ENCODE measurements at regions not wholly inside any gene's neighbourhood (a gene's known extent, or its start where the extent isn't known, plus 50 kb on each side); places are given as distances from the start of the nearest gene placed in this dataset.

DNA sequence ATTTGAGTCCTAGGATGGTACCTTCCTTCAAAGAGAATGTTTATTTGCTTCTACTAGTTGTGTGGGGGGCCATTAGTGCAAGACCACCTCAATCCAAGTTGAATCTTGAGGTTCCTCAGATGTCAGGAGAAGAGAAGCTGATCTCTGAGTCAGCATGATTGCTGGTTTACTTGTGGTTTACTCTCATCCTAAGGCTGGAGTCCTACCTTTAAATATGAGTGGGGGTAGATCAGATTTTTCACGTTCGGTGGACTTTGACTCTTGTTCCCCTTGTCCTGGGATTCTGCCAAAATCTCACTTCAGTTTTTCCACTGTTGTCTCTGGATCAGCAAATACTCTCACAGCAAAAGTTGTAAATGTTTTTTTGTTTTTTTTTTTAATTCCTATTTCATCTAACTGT lies 84.6 kb upstream of the F13A1 start:
- ChIA-PET CTCF (no interaction called here), POLR2A (no interaction called here)
- TF ChIP-seq, protein P1, sequence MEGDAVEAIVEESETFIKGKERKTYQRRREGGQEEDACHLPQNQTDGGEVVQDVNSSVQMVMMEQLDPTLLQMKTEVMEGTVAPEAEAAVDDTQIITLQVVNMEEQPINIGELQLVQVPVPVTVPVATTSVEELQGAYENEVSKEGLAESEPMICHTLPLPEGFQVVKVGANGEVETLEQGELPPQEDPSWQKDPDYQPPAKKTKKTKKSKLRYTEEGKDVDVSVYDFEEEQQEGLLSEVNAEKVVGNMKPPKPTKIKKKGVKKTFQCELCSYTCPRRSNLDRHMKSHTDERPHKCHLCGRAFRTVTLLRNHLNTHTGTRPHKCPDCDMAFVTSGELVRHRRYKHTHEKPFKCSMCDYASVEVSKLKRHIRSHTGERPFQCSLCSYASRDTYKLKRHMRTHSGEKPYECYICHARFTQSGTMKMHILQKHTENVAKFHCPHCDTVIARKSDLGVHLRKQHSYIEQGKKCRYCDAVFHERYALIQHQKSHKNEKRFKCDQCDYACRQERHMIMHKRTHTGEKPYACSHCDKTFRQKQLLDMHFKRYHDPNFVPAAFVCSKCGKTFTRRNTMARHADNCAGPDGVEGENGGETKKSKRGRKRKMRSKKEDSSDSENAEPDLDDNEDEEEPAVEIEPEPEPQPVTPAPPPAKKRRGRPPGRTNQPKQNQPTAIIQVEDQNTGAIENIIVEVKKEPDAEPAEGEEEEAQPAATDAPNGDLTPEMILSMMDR (IDR thresholded peaks at IDR 0.05), result no peak
- TF ChIP-seq, protein P2, sequence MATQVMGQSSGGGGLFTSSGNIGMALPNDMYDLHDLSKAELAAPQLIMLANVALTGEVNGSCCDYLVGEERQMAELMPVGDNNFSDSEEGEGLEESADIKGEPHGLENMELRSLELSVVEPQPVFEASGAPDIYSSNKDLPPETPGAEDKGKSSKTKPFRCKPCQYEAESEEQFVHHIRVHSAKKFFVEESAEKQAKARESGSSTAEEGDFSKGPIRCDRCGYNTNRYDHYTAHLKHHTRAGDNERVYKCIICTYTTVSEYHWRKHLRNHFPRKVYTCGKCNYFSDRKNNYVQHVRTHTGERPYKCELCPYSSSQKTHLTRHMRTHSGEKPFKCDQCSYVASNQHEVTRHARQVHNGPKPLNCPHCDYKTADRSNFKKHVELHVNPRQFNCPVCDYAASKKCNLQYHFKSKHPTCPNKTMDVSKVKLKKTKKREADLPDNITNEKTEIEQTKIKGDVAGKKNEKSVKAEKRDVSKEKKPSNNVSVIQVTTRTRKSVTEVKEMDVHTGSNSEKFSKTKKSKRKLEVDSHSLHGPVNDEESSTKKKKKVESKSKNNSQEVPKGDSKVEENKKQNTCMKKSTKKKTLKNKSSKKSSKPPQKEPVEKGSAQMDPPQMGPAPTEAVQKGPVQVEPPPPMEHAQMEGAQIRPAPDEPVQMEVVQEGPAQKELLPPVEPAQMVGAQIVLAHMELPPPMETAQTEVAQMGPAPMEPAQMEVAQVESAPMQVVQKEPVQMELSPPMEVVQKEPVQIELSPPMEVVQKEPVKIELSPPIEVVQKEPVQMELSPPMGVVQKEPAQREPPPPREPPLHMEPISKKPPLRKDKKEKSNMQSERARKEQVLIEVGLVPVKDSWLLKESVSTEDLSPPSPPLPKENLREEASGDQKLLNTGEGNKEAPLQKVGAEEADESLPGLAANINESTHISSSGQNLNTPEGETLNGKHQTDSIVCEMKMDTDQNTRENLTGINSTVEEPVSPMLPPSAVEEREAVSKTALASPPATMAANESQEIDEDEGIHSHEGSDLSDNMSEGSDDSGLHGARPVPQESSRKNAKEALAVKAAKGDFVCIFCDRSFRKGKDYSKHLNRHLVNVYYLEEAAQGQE (IDR thresholded peaks at IDR 0.05; ENCODE audit: insufficient read depth in 1 of 2, low read depth in 2 of 2, low read length in 1 of 2), result no peak
- TF ChIP-seq TCF7L2 (IDR thresholded peaks at IDR 0.05; ENCODE audit: low read depth, low read length) (no peak), SIN3A (IDR thresholded peaks at IDR 0.05; ENCODE audit: borderline replicate concordance, insufficient read depth, low read depth, low read length) (no peak), POLR2AphosphoS5 (IDR thresholded peaks at IDR 0.05; ENCODE audit: low read depth, low read length) (no peak)
- DNase-seq (ENCODE audit: low read depth, low spot score) (no peak), ATAC-seq (no peak)
- intact Hi-C loops (cut with micrococcal nuclease; ENCODE audit: unreplicated experiment) (no loop called here), in situ Hi-C loops (cut with HindIII; ENCODE audit: low pct_unique_long_range_greater_than_20kb, low sequenced_read_pairs) (no loop called here)
- BruUV-seq (replicated peaks), result no TSS peak
- Histone ChIP-seq H3K27ac (ENCODE audit: low read length) (no peak overlapping the region), H3K27me3 (ENCODE audit: control insufficient read depth, insufficient read depth, low read length) (peaks cover 5% of the 10 kb centered on the region; the same call in 1 of the 2 replicates), H3K9me3 (ENCODE audit: control insufficient read depth, insufficient read depth, low read depth, low read length) (no peaks in the 10 kb centered on the region), H3K4me1 (ENCODE audit: control insufficient read depth, insufficient read depth, low read length) (no peaks in the 10 kb centered on the region), H3K36me3 (ENCODE audit: control insufficient read depth, insufficient read depth, low read length) (no peaks in the 10 kb centered on the region), H3K4me3 (ENCODE audit: low read depth in 2 of 2, low read length in 2 of 2) (no peak overlapping the region)

DNA sequence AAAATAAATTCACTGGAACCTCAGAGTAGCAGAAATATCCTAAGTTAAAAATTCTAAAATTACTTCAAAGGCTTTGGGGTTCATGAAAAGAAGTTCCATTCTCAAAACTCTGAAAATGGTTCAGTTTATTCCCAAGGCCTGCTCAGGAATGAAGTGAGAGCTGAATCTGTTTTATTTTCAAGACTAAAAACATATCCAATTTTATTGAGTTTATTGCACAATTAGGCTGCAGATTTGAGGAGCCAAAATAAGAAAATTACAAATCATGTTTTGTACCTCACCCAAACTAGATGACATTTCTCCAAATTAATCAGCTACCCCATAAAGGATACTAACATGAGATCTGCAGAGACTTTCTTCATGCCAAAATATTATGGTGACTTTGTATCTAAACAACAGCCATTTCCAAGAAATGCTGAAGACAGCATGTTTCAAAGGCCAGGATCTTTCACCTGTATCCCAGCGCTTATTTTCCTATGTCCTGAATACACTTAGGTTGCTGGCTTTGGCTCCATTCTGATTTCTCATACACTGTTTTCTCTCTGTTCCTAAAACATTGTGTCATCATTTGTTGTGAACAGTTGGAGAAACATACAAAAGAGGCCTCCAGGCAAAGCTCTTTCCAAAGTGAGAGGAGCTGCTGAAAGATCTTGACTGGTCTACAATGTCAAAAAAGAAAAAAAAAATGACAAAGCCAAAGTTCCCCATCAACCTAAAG lies 85.7 kb upstream of the F13A1 start:
- Histone ChIP-seq H3K27me3 (ENCODE audit: control insufficient read depth, insufficient read depth, low read length) (peaks cover 5% of the 10 kb centered on the region; the same call in 1 of the 2 replicates), H3K9me3 (ENCODE audit: control insufficient read depth, insufficient read depth, low read depth, low read length) (no peaks in the 10 kb centered on the region), H3K27ac (ENCODE audit: low read length) (no peak overlapping the region), H3K4me1 (ENCODE audit: control insufficient read depth, insufficient read depth, low read length) (no peaks in the 10 kb centered on the region), H3K36me3 (ENCODE audit: control insufficient read depth, insufficient read depth, low read length) (no peaks in the 10 kb centered on the region), H3K4me3 (ENCODE audit: low read depth in 2 of 2, low read length in 2 of 2) (no peak overlapping the region)
- ATAC-seq, result no peak
- DNase-seq (ENCODE audit: low read depth, low spot score), result no peak
- BruUV-seq (replicated peaks), result no TSS peak
- in situ Hi-C loops (cut with HindIII; ENCODE audit: low pct_unique_long_range_greater_than_20kb, low sequenced_read_pairs), result no loop called here
- TF ChIP-seq SIN3A (IDR thresholded peaks at IDR 0.05; ENCODE audit: borderline replicate concordance, insufficient read depth, low read depth, low read length), result no peak
- no peak for TF ChIP-seq TCF7L2 (IDR thresholded peaks at IDR 0.05; ENCODE audit: low read depth, low read length)
- TF ChIP-seq, protein P2 (IDR thresholded peaks at IDR 0.05; ENCODE audit: insufficient read depth in 1 of 2, low read depth in 2 of 2, low read length in 1 of 2), result no peak
- no peak for TF ChIP-seq POLR2AphosphoS5 (IDR thresholded peaks at IDR 0.05; ENCODE audit: low read depth, low read length)
- TF ChIP-seq, protein P1 (IDR thresholded peaks at IDR 0.05), result no peak
- ChIA-PET CTCF (no interaction called here), POLR2A (no interaction called here)
- intact Hi-C loops (cut with micrococcal nuclease; ENCODE audit: unreplicated experiment), result no loop called here
